GM21390 (cell line): ENCODE measurements at regions not wholly inside any gene's neighbourhood (a gene's known extent, or its start where the extent isn't known, plus 50 kb on each side); places are given as distances from the start of the nearest gene placed in this dataset.

Experiments
- ATAC-seq: cut with Tn5 transposase; IDR thresholded peaks from one replicate; pipeline ENCODE4 v1.9.1; 2021; ENCODE audit not compliant: unreplicated experiment

DNA sequence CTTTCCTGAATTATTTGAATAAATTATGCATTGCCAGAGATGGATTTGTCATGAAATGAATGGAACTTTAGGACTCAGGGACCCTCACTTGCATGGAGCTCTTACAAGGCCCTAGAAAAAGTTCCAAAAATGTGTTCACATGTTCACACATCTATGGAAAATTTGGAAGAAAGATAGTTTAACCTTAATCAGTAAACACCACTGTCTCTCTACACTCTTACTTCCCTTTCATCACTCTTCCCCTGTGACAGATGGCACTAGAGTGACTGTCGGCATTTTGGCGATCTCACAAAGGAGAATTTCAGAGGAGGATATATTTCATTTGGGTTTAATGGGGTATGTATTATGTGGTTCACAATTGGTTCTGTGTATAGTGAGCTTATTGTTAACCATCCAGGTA lies 600.8 kb downstream of the IGSF11 start:
- no peak for ATAC-seq

DNA sequence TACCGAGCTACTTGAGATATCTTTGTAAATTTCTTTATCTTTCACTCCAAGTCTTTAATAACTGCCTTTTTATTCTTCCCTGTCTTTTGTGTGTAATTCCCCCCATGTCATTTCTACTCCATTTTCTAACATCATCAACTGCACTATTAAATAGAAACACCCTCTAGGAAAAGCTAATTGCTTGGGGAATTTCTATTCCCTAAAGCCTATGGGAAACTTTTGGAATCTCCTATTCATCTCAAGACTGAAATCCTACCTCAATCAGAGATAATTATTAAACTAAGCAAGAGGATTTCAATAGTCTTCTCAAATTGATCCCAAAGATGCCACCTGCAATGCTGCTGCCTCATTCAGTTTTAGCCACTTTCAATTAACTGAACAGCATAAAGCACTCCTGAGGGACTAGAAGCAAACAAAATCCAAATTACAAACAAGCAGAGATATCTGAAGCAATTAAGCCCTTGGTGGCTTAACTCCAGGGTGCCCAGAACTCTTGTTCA lies 598.7 kb downstream of the IGSF11 start:
- no peak for ATAC-seq

DNA sequence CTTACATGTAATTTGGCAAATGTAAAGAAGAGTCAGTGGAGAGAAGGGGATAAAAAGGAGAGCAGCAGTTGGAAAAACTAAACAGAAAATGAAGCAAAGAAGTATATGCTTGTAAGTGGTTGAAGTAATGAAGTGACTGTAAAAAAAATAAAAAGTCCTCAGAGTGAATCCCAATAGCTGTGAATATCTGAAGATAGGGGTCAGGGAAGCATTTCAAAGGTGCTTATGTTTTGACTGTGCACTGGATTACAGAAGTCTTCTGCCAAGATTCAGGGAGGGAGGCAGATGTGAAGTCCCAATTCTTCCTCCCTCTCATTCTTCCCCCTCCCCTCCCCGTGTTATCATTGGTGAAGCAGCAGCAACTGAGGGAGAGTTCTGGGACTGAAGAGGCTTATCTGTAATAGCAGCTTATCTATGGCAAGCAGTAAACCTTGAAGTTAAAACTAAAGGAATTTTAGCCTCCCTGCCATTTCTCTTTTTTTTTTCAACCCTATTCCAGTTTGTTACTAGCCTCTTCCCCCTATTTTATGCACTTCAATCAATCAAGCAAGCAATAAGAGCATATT lies 597.9 kb downstream of the IGSF11 start:
- ATAC-seq, result no peak

DNA sequence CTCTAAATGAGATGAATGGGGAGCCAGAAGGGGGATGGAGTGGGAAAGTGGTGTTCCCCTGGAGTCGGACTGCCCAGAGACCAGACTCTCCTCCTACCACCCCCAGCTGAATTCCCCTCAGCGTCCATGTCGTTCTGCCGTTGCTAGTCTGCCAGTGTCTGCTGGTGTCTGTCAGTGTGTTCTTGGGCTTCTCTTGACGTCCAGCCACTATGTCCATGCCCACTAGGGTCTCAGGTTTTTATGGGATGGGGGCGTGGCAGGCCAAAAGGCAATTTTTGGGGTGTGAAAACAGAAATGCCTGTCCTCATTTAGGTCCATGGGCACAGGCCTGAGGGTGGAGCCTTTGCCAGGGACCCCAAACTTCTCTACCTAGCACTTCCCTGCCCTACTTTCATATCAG lies 589.6 kb downstream of the IGSF11 start:
- no peak for ATAC-seq

DNA sequence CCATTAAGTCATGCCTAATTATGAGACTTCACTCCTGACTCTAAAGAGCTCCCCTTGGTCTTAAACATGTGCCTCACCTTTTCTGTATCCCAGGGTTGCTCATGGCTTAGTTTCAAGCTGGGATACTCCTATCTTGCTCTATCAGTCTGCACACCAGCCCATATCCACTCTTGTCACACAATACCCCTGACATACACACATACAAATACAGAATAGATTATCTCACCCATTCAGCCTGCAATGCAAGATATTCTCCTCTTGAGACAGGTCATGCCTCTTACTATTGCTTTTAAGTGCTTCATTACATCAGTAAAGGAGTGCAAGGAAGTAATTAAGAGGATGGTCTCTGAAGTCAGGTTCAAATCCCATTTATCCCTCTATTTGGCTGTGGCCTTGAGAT lies 587.3 kb downstream of the IGSF11 start:
- ATAC-seq, result no peak

DNA sequence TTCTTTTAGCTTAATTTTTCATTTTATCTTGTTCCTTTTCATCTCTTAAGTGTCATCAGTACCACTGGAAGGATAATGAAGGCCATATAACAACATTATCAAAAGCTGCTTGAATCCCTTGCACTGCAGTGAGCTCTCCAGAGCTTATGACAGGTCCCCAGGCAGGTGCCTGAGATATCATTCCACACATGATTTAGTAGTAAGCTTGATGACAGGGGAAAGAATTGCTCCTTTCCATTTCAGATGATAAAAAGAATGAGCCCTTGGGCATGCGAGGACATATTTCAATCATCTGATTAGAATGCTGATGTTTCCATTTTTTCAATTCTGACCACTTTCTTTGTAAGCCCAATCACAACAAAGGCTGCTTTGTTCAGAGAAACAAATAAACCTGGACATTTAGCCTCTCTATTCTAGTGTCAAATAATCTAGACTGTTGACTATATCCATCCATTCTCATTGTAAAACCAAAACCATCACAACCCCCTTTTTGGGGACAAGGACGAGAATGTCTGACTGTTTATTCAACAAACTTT lies 567.8 kb downstream of the IGSF11 start:
- ATAC-seq, result no peak

DNA sequence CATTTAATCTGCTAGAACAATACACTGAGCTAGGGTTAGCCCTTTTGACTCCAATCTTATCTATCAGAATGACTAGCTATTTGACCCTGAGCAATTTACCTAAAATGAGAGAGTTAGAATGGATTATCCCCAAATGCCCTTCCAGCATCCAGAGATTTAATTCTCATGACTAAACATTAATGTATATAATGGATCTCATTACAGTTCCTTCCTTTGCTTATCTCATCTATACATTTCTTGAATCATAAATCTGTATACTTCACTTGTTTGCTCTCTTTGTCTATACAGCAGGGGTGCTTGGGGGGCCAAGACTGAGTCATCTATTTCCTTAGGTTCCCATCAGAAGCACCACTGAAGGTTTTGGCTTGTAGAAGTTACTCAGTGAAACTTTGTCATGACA lies 565.8 kb downstream of the IGSF11 start:
- ATAC-seq, result no peak

DNA sequence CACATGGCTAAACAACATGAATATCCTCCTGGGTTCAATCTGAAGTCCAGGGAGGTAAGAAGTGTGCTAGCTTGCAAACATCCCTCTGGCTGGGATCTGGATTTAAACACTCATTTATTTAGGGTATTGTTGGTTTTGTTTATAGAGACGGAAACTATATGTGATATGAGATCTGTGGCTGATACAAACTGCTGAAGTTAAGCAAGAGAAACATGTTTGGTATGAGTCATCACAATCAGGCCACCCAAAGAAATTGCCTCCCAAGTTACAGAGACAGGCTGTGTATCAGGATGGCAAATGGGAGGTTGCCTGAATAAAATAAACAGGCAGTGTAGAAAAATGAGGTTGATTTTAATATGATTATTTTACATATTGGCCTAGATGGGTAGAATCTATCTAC lies 562.1 kb downstream of the IGSF11 start:
- no peak for ATAC-seq

DNA sequence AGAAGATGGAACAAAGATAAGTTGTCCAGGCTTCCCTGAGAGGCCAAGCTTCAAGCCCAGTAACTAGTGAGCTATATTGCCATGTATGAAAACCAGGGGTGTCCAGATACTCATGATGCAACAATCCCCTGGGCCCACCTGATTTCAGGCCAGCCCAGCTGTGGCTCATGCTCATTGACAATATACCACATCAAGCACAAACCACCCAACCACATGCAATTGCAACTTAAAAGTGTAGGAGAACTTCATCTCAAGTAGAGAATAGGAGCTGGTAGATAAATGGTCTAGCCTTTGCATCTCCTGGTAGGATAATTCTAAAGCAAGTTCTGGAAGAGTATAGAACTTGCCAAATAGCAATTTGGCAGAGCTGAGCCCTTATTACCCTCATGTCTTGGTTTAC lies 561.3 kb downstream of the IGSF11 start:
- no peak for ATAC-seq

DNA sequence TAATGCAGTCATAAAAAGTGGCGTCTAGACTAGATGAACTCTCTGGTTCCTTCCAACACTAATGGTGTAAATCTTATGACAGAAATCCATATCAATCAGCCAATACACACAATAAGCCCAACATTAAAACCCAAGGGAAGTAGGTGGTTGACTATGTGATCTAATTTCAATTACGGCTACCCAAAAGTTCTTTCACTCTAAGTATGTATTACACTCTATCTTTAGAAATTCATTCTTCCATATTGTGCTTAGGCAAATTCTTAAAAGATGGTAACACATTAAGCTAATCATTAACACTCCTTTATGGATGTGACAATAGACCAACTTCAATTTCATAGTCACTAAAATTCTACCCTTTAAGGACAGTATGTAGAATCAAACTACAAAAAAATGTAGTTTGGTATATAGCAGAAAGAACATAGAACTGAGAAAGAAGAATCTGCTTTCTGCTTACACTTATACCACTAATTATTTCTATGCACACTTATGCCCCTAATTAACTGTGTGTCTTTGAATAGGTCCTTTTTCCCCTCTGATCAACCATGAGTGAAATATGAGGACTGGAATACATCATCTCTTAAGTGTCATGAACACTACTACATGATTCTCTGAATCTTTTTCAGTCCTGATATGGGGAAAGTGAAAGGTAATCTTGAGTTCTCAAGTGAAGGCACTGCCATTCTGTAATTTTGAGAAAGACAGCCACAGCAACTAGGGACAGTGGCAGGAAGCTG lies 557.6 kb downstream of the IGSF11 start:
- no peak for ATAC-seq

DNA sequence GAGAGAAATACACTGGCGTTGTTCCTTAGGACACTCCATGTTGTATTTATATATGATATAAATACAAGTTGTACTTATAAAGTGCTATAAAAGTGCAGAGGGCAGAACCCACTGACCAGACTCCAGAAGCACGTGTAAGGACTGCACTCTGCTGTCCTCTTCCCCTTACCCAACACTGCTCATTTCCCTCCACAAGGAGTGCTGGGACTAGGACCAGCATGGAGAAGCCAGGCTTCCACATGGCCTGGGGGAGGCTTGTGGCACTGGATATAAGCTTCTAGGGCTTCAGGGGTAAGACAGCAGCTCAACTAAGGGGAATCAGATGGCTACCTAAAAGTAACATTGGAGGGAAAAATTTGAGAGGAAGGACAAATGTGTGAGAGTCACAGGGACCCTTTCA lies 556.9 kb downstream of the IGSF11 start:
- no peak for ATAC-seq

DNA sequence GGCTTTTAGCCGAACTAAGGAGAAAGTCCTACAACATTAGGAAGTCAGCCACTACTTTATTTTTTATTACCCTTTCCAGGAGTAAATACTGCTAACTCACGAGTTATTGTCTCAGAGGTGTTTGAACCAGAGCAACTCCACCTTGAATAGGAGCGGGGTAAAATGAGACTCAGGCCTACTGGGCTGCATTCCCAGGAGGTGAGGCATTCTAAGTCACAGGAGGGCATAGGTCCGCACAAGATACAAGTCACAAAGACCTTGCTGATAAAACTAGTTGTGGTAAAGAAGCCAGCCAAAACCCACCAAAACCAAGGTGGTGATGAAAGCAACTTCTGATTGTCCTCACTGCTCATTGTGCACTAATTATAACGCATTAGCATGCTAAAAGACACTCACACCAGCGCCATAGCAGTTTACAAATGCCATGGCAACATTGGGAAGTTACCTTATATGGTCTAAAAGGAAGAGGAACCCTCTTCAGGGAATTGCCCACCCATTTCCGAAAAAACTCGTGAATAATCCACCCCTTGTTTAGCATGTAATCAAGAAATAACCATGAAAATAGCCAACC lies 555.9 kb downstream of the IGSF11 start:
- ATAC-seq, result no peak

DNA sequence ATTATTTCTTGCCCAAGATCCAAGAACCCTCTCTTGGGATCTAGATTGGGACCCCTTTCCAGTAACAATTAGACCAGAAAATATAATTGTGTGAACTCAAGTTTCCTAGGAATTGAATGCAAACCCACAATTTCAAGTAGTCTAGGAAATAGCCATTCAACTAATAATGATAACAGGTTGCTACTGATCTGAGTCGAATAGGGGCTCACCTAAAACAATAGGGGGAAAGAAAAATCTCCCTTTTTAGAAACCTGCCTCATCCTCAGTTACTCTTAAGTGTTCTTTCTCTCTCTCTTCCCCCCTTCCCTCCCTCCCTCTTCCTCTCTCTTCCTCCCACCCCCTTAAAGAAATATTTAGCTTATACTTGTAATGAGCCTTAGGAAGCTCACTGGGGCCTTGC lies 555.3 kb downstream of the IGSF11 start:
- no peak for ATAC-seq

DNA sequence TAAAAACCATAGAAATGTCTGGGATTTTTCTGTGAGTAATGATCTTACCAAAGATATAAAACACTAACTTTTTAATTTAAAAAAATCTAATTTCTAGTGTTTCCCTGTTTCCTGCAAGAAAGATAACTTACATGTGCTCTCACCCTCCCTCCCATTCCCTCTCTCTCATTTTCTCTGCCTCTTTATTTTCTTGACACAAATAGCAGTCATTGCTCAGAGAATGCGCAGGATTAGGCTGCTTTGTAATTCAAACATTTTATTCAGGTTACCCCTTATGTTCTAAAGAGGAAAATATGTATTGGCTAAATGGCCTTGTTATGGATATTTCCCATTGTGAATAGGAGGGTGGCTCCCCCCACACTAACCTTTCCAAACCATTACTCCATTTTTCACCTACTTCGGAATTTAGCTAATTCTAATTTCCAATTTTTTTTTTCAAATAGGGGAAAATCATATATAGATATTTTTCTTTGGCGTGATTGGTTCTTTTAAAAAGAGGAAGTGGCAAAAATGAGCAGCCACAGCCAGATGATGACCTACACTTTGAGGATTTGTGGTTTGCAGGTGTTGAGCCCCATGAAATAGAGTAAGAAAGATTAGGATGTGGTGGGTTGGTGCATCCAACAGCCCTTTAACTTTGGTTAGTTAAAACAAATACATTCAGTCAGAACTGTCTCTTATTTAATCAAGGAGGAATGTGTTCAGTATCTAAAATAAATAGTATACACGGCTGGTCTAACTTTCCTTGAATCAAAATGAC lies 554.4 kb downstream of the IGSF11 start:
- ATAC-seq, result no peak

DNA sequence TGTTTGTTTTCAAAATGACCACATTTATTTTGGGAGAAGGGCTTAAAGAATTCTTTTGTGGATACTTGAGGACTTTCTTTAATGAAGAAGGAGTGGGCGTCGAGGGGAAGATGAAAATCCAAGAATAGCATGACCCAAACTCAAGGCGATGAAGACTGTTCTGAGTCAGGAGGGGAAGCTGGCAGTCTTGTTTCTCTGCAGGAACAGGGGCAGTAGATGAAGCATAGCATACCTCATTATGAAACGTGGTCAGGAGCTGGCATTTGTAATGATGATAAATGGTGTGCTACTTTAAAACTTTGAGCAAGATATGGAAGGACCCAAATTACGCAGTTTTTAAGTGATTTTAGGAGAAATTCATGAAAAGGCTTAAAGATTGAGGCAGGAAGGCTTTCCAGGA lies 549.0 kb downstream of the IGSF11 start:
- no peak for ATAC-seq

DNA sequence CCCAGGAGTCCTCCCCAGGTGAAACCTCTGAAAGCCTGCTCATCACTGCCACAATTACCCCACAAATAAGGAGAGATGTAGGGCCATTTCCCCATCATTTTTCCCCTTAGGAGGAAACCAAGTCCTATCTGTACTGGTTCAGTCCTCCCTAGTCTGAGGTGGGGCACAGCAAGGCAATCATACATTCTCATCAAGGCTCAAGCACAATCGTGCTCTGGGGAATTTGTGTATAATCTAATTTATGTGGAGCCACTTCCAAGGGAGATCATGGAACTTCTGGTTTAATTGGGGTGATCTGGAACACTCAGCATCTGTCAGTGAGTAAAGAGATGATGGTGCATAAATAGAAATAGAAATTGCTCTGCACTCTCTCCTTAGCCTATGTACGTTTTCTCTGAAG lies 546.9 kb downstream of the IGSF11 start:
- no peak for ATAC-seq

DNA sequence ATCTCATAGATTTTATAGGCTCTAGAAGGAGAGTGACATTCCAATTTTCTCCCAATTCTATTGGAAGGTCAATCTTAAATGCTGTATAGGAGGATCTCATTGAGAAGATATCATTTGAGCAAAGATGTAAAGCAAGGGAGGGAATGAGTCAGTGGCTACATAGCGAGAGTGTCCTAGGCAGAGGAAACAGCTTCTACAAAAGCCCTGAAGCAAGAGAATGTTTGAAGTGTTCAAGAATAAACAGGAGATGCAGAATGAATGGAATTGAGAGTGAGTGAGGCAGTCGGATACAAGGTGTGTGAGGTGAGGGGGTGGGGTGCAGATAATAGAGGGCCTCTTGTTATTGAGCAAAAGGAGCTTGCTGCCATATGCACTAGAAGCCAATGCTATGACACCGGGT lies 545.9 kb downstream of the IGSF11 start:
- ATAC-seq, result no peak

DNA sequence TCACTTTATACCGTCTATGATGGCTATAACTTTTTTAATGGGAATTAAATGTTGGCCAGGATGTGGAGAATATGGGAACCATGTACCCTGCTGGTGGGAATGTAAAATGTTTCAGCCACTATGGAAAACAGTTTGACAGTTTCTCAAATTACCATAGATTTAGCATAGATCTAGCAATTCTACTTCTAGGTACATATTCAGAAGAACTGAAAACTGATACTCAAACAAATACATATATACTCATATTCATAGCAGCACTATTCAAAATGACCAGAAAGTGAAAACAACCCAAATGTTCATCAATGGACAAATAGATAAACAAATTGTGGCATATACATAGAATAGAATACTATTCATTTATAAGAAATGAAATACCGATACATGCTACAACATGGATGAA lies 539.4 kb downstream of the IGSF11 start:
- ATAC-seq, result peak; percentile 61

DNA sequence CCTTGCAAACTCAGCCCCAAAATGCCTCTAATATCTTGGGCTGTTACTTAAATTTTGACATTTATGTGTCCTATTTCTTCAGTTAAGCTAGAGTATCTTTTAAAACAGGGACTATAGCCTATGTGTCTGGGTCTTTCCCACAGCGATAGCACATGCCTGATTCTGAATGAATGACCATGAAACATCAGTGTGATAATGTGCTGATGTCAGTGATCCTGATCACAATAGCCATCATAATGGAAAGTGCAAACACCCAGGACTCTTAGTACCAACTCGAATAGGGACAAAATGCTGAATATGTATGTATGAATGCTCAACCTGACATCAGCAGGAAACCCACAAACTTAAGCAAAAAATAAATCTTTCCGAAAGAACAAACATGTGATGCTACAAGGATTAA lies 537.4 kb downstream of the IGSF11 start:
- ATAC-seq, result no peak

DNA sequence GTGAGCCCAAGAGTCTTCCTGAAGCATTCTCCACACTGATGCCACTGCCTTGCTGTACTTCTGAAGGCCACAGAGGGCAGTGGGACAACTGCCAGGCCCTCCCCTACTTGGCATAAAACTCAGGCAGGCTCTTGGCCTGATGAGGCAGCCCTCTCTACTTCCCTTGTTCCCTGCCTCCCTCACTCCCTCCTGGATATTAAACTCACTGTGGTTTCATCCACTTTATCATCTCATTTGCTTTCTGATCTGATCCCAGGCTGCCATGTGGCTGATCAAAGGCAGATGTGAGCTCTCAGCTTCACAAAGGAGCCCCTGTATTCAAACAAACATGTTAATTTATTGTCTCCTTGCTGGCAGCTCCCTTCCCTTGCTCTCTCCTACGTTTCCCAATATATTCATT lies 533.5 kb downstream of the IGSF11 start:
- ATAC-seq, result no peak

DNA sequence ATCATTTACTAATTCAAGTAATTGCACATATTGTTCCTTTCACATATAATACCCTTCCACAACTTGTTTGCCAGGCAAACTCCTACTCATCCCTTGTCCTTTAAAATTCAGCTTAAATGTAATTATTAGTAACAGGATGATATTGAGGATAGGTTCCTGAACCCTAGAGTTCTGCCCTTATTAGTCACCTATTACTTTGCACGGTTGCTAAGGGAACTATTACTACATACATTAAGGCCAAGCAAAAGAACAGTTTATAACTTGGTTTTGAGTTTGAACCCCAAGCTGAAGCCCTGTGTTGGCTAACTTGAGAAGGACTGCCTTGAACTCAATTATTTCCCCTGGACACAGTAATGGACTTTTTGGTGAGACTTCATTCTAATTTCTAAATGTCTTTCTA lies 529.7 kb downstream of the IGSF11 start:
- ATAC-seq, result no peak

DNA sequence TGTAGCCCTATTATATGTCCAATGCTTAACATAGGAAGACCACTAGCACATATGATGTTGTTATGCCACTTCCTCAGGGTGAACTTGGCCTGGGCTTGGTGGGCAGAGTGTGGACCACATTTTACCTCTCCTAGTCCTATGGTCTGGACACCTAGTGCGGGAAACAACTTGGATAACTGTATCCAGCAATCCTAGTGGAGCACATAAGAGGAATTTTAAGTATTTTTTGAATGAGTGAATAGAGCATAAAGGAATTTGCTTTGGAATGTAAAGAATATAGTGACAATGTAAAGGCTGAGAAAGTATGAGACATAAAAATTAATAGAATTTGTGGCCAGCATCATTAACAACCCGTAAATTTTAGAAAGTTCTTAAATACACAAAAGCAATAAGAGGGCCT lies 528.9 kb downstream of the IGSF11 start:
- no peak for ATAC-seq
